B cell (primary cell): ENCODE measurements at regions not wholly inside any gene's neighbourhood (a gene's known extent, or its start where the extent isn't known, plus 50 kb on each side); places are given as distances from the start of the nearest gene placed in this dataset.

Experiments
- CTCF ChIP-seq: fragments of 200-600 bp; IDR thresholded peaks from one replicate; pipeline ENCODE4 v1.8.0; 2022; ENCODE audit warnings: antibody characterized with exemption, mild to moderate bottlenecking
- EZH2 ChIP-seq: IDR thresholded peaks from 2 replicates; pipeline ENCODE4 v1.6.1; 2012; ENCODE audit warnings: borderline replicate concordance, low read depth, mild to moderate bottlenecking, moderate library complexity, low read length; ENCODE audit not compliant: insufficient read depth, poor library complexity, severe bottlenecking

- TF ChIP-seq CTCF (no peak), EZH2 (no peak)
Measured at GRCh38 chr4:3656416-3657356, 109.5 kb upstream of the ADRA2C start.
